GM12878 (cell line): ENCODE measurements at regions not wholly inside any gene's neighbourhood (a gene's known extent, or its start where the extent isn't known, plus 50 kb on each side); places are given as distances from the start of the nearest gene placed in this dataset.

Experiments used
- ATAC-seq: fragments of 200-7000 bp; cut with Tn5 transposase; 3 replicates; pipeline ENCODE4 v1.9.1; 2020; ENCODE audit warnings: mild to moderate bottlenecking, moderate library complexity
- BruUV-seq: library from RNA; stranded (reverse); fragments of 400-500 nt; replicated peaks from 2 replicates; lab custom pipeline; 2021; lab: Mats Ljungman, UMichigan
- CTCF ChIA-PET: fragments of 300-600 bp; sonication (Branson Sonifier 250); formaldehyde crosslinking; extraction: SDS; loops from one replicate; lab custom pipeline; 2021; ENCODE audit warnings: inconsistent platforms; lab: Yijun Ruan, JAX
- POLR2A ChIA-PET: fragments of 350-600 bp; formaldehyde crosslinking; extraction: SDS; loops from one replicate; lab custom pipeline; 2021; ENCODE audit warnings: inconsistent platforms; lab: Charles Lee
- RAD21 ChIA-PET: fragments of 300-600 bp; sonication (Branson Sonifier 250); formaldehyde crosslinking; loops from one replicate; lab custom pipeline; 2023; ENCODE audit warnings: antibody characterized with exemption; ENCODE audit not compliant: unreplicated experiment; lab: Charles Lee
- SMC1A ChIA-PET: fragments of 300-600 bp; sonication (Branson Sonifier 250); formaldehyde crosslinking; loops from one replicate; lab custom pipeline; 2023; ENCODE audit not compliant: unreplicated experiment, uncharacterized antibody; lab: Charles Lee
- DNase-seq: peaks from one replicate; pipeline ENCODE4 v3.0.0-alpha.2; 2011; ENCODE audit warnings: low read depth, low spot score
- FAIRE-seq: peaks from 3 replicates; lab custom pipeline; 2011; peaks lifted over from hg19 to GRCh38; lab: Jason Lieb, UNC
- H2AFZ ChIP-seq: 2 replicates; pipeline ENCODE4 v1.6.0; 2011; ENCODE audit warnings: low read depth, low read length, control low read depth; ENCODE audit not compliant: control insufficient read depth
- H3K27ac ChIP-seq: 2 replicates; pipeline ENCODE4 v1.5.1; 2011; ENCODE audit warnings: control low read depth; ENCODE audit not compliant: control insufficient read depth, insufficient read depth
- H3K27me3 ChIP-seq, 2 experiments: replicated peaks in 1 of 2; 2 replicates each; pipeline versions ENCODE4 v1.6.0 to v1.6.1; 2011; ENCODE audit warnings: low read length in 1 of 2; ENCODE audit not compliant: control insufficient read depth in 2 of 2, insufficient read depth in 2 of 2
- H3K36me3 ChIP-seq, 2 experiments: 2 replicates each; pipeline ENCODE4 v1.5.1; 2011; ENCODE audit warnings: low read length in 1 of 2; ENCODE audit not compliant: control insufficient read depth in 2 of 2, insufficient read depth in 2 of 2
- H3K4me1 ChIP-seq: 2 replicates; pipeline ENCODE4 v1.6.1; 2011; ENCODE audit warnings: mild to moderate bottlenecking, low read length, moderate library complexity, mixed read lengths; ENCODE audit not compliant: control insufficient read depth, insufficient read depth
- H3K4me2 ChIP-seq: 2 replicates; pipeline ENCODE4 v1.6.0; 2011; ENCODE audit warnings: control low read depth; ENCODE audit not compliant: control insufficient read depth, insufficient read depth
- H3K4me3 ChIP-seq: fragments of 200-600 bp; sonication (generic); 2 replicates; pipeline ENCODE4 v1.5.1; 2016
- H3K79me2 ChIP-seq: 2 replicates; pipeline ENCODE4 v1.6.0; 2011; ENCODE audit warnings: low read length; ENCODE audit not compliant: control insufficient read depth, insufficient read depth
- H3K9ac ChIP-seq: 2 replicates; pipeline ENCODE4 v1.8.0; 2011; ENCODE audit warnings: low read length, control low read depth, mixed read lengths; ENCODE audit not compliant: control insufficient read depth, insufficient read depth
- H3K9me3 ChIP-seq: replicated peaks from 3 replicates; pipeline ENCODE4 v1.5.1; 2011; ENCODE audit warnings: mild to moderate bottlenecking, low read length; ENCODE audit not compliant: control insufficient read depth, insufficient read depth
- H4K20me1 ChIP-seq: 2 replicates; pipeline ENCODE4 v1.6.0; 2011; ENCODE audit not compliant: control insufficient read depth, insufficient read depth
- CBX3 ChIP-seq: fragments of 200-600 bp; sonication (generic); IDR thresholded peaks from 2 replicates; pipeline ENCODE4 v1.6.1; 2016; ENCODE audit warnings: low read depth, borderline replicate concordance
- CBX5 ChIP-seq: sonication (generic); IDR thresholded peaks from 2 replicates; pipeline ENCODE4 v1.6.1; 2016; ENCODE audit warnings: low read depth, moderate library complexity, mild to moderate bottlenecking, inconsistent platforms
- EED ChIP-seq: sonication (generic); IDR thresholded peaks from 2 replicates; pipeline ENCODE4 v1.6.1; 2016; ENCODE audit warnings: antibody characterized with exemption, low read depth
- FOS ChIP-seq: IDR thresholded peaks from 3 replicates; pipeline ENCODE4 v1.6.1; 2011; ENCODE audit warnings: borderline replicate concordance; ENCODE audit not compliant: insufficient read length; ENCODE audit errors: extremely low read depth
- NFYB ChIP-seq: IDR thresholded peaks from 2 replicates; pipeline ENCODE4 v1.6.1; 2011; ENCODE audit warnings: low read depth, mild to moderate bottlenecking, low read length, improper control_type of control experiment, moderate library complexity; ENCODE audit not compliant: insufficient read depth
- NKRF ChIP-seq: fragments of 450-650 bp; conservative IDR thresholded peaks from 2 replicates; pipeline ENCODE4 v1.6.1; 2017; ENCODE audit warnings: mild to moderate bottlenecking, moderate library complexity
- NR2C2 ChIP-seq: IDR thresholded peaks from 2 replicates; pipeline ENCODE4 v1.6.1; 2011; ENCODE audit warnings: borderline replicate concordance, low read depth; ENCODE audit not compliant: control insufficient read depth, insufficient read length
- POLR2AphosphoS5 ChIP-seq: IDR thresholded peaks from 2 replicates; pipeline ENCODE4 v1.6.1; 2011; ENCODE audit warnings: mild to moderate bottlenecking, low read length, inconsistent platforms
- SPI1 ChIP-seq: IDR thresholded peaks from 2 replicates; pipeline ENCODE4 v1.6.1; 2011; ENCODE audit warnings: low read depth, mild to moderate bottlenecking, low read length, moderate library complexity, borderline replicate concordance; ENCODE audit not compliant: insufficient read depth
- SRF ChIP-seq, 2 experiments: IDR thresholded peaks; 2 replicates each; pipeline ENCODE4 v1.6.1; 2011; ENCODE audit warnings: low read depth in 2 of 2, low read length in 2 of 2, mild to moderate bottlenecking in 1 of 2, moderate library complexity in 1 of 2
- STAT3 ChIP-seq: IDR thresholded peaks from 2 replicates; pipeline ENCODE4 v1.6.1; 2011; ENCODE audit warnings: low read depth, low read length, improper control_type of control experiment
- ZNF24 ChIP-seq: fragments of 450-650 bp; IDR thresholded peaks from 2 replicates; pipeline ENCODE4 v1.6.1; 2017; ENCODE audit warnings: antibody characterized with exemption, mild to moderate bottlenecking
- WGBS: methylation state at CpG from one replicate; pipeline ENCODE4 v1.1.6; 2016; ENCODE audit warnings: low lambda C conversion rate; ENCODE audit not compliant: insufficient replicate concordance, insufficient coverage; ENCODE audit errors: missing lambda C conversion rate; 5-methylcytosine and 5-hydroxymethylcytosine counted together
- in situ Hi-C: fragments of 300-500 bp; cut with MboI; formaldehyde crosslinking; loops from 9 replicates; pipeline ENCODE4 v1.14.3; 2018; ENCODE audit warnings: mixed read lengths
- intact Hi-C: fragments of 100-400 bp; cut with micrococcal nuclease; formaldehyde crosslinking; loops from one replicate; pipeline ENCODE4 v1.14.2; 2022; ENCODE audit not compliant: unreplicated experiment
- TF ChIP-seq, protein P1 (sequence below): IDR thresholded peaks from 2 replicates; pipeline ENCODE4 v1.6.1; 2011; ENCODE audit warnings: low read depth, low read length, improper control_type of control experiment, borderline replicate concordance

DNA sequence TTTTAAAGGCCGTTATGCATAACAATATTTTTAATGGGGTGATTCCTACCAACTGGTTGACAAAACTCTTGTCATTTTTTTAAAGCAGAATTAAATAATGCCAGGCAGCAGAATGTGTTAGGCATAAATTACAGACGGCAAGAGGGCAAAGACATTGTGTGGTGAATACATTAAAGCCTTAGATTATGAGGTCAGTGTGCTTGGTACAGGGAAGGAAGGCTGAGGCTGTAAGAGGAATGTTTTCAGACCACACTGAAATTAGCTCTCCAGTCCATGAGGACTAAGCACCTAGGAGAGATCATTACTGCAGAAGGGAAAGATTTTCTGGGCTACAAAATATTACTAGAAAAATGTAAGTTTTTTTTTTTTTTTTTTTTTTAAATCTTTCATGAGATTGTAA, 312.8 kb upstream of the PRKCQ start:
- FAIRE-seq, result no peak

More for the DNA sequence above, 312.8 kb upstream of the PRKCQ start:
- ChIA-PET POLR2A (interaction anchor here (0.6 kb wide), 1 partner anchor 304 kb away, joined by 4 read pairs; no protein-coding TSS in a partner anchor), SMC1A (interaction anchor here (0.7 kb wide), 1 partner anchor 219 kb away, joined by 3 read pairs; no protein-coding TSS in a partner anchor), CTCF (interaction anchor here (0.7 kb wide), 1 partner anchor 198 kb away, joined by 4 read pairs; no protein-coding TSS in a partner anchor), RAD21 (no interaction called here)
- peaks cover 0 to 2% of the 10 kb centered on the region in 2 experiments; a peak in 3 of 4 replicates for H3K27me3 ChIP-seq
- H3K27ac ChIP-seq, result no peak overlapping the region
- no peaks in the 10 kb centered on the region for H3K36me3 ChIP-seq
- H3K4me1 ChIP-seq, result no peaks in the 10 kb centered on the region
- DNase-seq, result no peak
- no peaks in the 10 kb centered on the region for H4K20me1 ChIP-seq
- 15% methylated on average over 2 of the region's 2 CpGs for WGBS
- no peak overlapping the region for H3K4me2 ChIP-seq
- no peaks in the 10 kb centered on the region for H3K79me2 ChIP-seq
- H3K4me3 ChIP-seq, result no peak overlapping the region
- no peak for TF ChIP-seq CBX3
- TF ChIP-seq, protein P1, sequence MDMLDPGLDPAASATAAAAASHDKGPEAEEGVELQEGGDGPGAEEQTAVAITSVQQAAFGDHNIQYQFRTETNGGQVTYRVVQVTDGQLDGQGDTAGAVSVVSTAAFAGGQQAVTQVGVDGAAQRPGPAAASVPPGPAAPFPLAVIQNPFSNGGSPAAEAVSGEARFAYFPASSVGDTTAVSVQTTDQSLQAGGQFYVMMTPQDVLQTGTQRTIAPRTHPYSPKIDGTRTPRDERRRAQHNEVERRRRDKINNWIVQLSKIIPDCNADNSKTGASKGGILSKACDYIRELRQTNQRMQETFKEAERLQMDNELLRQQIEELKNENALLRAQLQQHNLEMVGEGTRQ, result no peak
- TF ChIP-seq STAT3, result no peak
- no peak for TF ChIP-seq POLR2AphosphoS5
- TF ChIP-seq ZNF24, result no peak
- TF ChIP-seq EED, result no peak
- TF ChIP-seq NR2C2, result no peak
- no peak for TF ChIP-seq NFYB
- TF ChIP-seq NKRF, result no peak
- TF ChIP-seq SRF (IDR thresholded peaks at IDR 0.05; ENCODE audit: low read depth in 2 of 2, low read length in 2 of 2), result no peak
- TF ChIP-seq FOS, result no peak
- no peak for TF ChIP-seq SPI1
- no peak for TF ChIP-seq CBX5
- H3K9me3 ChIP-seq, result no peaks in the 10 kb centered on the region
- no TSS peak for BruUV-seq
- in situ Hi-C loops, result no loop called here
- intact Hi-C loops, result no loop called here
- no peak for ATAC-seq
- no peak overlapping the region for H3K9ac ChIP-seq
- no peak overlapping the region for H2AFZ ChIP-seq
